ENCODE measurements at regions not wholly inside any gene's neighbourhood (a gene's known extent, or its start where the extent isn't known, plus 50 kb on each side); places are given as distances from the start of the nearest gene placed in this dataset.

DNA sequence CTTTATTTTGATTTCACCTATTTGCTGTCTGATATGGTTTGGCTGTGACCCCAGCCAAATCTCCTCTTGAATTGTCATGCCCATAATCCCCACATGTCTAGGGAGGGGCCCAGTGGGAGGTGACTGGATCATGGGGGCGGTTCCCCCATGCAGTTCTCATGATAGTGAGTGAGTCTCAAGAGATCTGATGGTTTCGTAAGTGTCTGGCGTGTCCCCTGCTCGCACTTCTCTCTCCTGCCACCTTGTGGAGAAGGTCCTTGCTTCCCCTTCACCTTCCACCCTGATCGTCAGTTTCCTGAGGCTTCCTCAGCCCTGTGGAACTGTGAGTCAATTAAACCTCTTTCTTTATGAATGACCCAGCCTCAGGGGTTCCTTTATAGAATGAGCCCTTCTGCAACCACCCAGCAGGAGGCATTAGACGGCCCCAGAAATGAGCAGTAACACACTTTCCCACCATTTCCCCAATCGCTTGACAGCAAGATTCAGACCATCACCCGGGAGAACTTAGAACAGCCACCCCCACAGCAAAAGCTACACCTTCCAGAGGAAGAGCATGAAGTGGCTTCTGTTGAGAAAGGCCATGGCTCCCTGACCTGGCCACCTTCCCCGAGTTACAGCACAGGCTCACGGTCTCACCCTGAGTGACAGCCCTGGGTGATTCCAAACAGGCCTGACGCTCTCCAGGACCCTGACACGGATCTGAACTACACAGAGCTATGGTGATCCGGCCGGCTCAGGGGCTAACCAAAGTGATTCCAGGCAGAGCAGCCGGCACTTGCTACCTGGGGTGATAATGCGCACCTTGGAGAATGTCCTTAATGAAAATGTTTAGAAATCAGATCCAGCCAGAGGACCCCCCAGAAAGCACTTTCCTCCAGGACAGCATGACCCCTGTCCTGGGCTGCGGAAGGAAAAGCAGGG lies 131.2 kb upstream of the CDH4 start:
- Histone ChIP-seq H3K9me3 (ENCODE audit: control insufficient read depth in 5 of 5, low read length in 5 of 5) (peaks cover 0 to 2% (median 0%) of the 10 kb centered on the region in 5 donors), H3K9ac (ENCODE audit: low read length in 5 of 5) (no peak overlapping the region), H3K36me3 (ENCODE audit: control insufficient read depth in 5 of 5, insufficient read depth in 5 of 5, low read length in 5 of 5) (no peaks in the 10 kb centered on the region), H3K4me3 (ENCODE audit: low read depth in 1 of 5, low read length in 5 of 5) (no peak overlapping the region), H3K27ac (ENCODE audit: low read depth, low read length) (no peak overlapping the region), H3K4me1 (ENCODE audit: control insufficient read depth in 5 of 5, insufficient read depth in 5 of 5, low read length in 5 of 5) (peaks cover 0 to 10% (median 3%) of the 10 kb centered on the region in 5 donors), H3K27me3 (ENCODE audit: control insufficient read depth in 5 of 5, insufficient read depth in 4 of 5, low read length in 5 of 5) (peaks cover 0 to 16% (median 14%) of the 10 kb centered on the region in 5 donors)

DNA sequence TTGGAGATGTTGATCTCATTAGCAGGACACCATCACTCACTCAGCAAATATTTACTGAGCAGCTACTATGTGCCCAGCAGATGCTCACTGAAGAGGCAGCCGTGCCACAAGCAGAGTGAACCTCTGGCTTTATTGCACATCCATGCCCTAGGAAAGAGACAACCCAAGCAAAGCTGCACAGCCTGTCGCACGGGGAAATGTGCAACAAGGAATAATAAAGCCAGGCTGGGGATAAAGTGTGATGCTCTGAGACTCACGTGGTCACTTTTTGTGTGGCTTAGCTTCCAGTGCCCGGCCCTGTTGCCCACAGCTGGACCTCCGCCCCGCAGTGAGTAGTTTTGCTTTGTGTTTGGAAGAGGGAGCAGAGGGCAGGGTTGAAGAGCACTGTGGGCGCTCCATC lies 130.4 kb upstream of the CDH4 start:
- H3K9ac ChIP-seq (ENCODE audit: low read length in 5 of 5) = no peak overlapping the region
- H3K4me1 ChIP-seq (ENCODE audit: control insufficient read depth in 5 of 5, insufficient read depth in 5 of 5, low read length in 5 of 5) = peaks cover 0 to 10% (median 3%) of the 10 kb centered on the region in 5 donors
- H3K27ac ChIP-seq (ENCODE audit: low read depth, low read length) = no peak overlapping the region
- H3K9me3 ChIP-seq (ENCODE audit: control insufficient read depth in 5 of 5, low read length in 5 of 5) = peaks cover 0 to 2% (median 0%) of the 10 kb centered on the region in 5 donors
- H3K36me3 ChIP-seq (ENCODE audit: control insufficient read depth in 5 of 5, insufficient read depth in 5 of 5, low read length in 5 of 5) = no peaks in the 10 kb centered on the region
- no peak overlapping the region for H3K4me3 ChIP-seq (ENCODE audit: low read depth in 1 of 5, low read length in 5 of 5)
- peaks cover 0 to 16% (median 14%) of the 10 kb centered on the region in 5 donors for H3K27me3 ChIP-seq (ENCODE audit: control insufficient read depth in 5 of 5, insufficient read depth in 4 of 5, low read length in 5 of 5)

DNA sequence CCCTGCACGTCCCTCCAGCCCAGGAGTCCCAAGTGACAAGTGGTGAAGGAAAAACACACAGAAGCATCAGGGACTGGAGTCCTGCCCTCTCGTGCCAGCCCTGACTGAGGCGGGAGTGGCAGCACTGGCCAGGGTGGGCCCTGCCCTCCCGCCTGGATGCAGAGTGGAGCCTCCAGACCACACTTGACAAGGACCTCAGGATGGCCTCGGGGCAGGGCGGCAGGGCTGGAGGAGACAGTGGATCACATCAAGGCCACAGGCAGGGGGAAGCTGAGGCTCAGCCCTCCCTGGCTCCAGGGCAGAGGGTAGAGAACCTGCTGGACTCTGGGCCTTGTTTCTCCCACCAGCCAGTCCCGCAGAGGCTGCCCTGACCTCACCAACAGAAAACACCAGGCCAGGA lies 128.8 kb upstream of the CDH4 start:
- Histone ChIP-seq H3K27me3 (ENCODE audit: control insufficient read depth in 5 of 5, insufficient read depth in 4 of 5, low read length in 5 of 5) (peaks cover 0 to 13% (median 10%) of the 10 kb centered on the region in 5 donors), H3K9me3 (ENCODE audit: control insufficient read depth in 5 of 5, low read length in 5 of 5) (peaks cover 0 to 2% (median 0%) of the 10 kb centered on the region in 5 donors), H3K27ac (ENCODE audit: low read depth, low read length) (no peak overlapping the region), H3K9ac (ENCODE audit: low read length in 5 of 5) (no peak overlapping the region), H3K4me1 (ENCODE audit: control insufficient read depth in 5 of 5, insufficient read depth in 5 of 5, low read length in 5 of 5) (peaks cover 0 to 10% (median 3%) of the 10 kb centered on the region in 5 donors), H3K4me3 (ENCODE audit: low read depth in 1 of 5, low read length in 5 of 5) (no peak overlapping the region), H3K36me3 (ENCODE audit: control insufficient read depth in 5 of 5, insufficient read depth in 5 of 5, low read length in 5 of 5) (no peaks in the 10 kb centered on the region)

DNA sequence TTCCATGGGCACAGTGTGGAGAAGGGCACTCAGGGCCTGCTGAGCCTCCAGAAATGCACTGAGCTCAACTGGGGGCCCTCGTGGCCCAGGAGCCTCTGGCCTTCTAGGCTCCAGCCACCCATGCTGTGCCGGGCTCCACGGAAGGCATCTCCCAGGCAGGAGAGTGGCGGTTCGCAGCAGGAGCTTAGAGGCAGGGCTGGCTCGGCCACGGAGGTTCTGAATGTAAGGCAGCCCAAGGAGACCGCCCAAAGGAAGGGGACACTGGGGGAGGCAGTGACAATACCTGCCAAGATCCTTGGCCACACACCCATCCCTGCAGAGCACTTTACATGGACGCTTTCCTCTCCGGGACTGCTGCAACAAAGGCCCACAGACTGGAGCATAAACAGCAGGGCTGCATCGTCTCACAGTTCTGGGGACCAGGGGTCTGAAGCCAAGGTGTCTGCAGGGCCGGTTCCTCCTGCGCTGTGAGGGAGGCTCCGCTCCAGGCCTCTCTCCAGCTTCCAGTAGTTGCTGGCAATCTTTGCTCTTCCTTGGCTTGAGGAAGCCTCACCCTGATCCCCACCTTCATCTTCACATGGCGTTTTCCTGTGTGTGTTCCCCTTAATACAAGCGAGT lies 128.2 kb upstream of the CDH4 start:
- no peak overlapping the region for H3K4me3 ChIP-seq (ENCODE audit: low read depth in 1 of 5, low read length in 5 of 5)
- H3K9me3 ChIP-seq (ENCODE audit: control insufficient read depth in 5 of 5, low read length in 5 of 5) = peaks cover 0 to 2% (median 0%) of the 10 kb centered on the region in 5 donors
- H3K27me3 ChIP-seq (ENCODE audit: control insufficient read depth in 5 of 5, insufficient read depth in 4 of 5, low read length in 5 of 5) = peaks cover 0 to 10% (median 5%) of the 10 kb centered on the region in 5 donors
- H3K4me1 ChIP-seq (ENCODE audit: control insufficient read depth in 5 of 5, insufficient read depth in 5 of 5, low read length in 5 of 5) = peaks cover 0 to 10% (median 3%) of the 10 kb centered on the region in 5 donors
- H3K9ac ChIP-seq (ENCODE audit: low read length in 5 of 5) = no peak overlapping the region
- H3K36me3 ChIP-seq (ENCODE audit: control insufficient read depth in 5 of 5, insufficient read depth in 5 of 5, low read length in 5 of 5) = no peaks in the 10 kb centered on the region
- no peak overlapping the region for H3K27ac ChIP-seq (ENCODE audit: low read depth, low read length)

DNA sequence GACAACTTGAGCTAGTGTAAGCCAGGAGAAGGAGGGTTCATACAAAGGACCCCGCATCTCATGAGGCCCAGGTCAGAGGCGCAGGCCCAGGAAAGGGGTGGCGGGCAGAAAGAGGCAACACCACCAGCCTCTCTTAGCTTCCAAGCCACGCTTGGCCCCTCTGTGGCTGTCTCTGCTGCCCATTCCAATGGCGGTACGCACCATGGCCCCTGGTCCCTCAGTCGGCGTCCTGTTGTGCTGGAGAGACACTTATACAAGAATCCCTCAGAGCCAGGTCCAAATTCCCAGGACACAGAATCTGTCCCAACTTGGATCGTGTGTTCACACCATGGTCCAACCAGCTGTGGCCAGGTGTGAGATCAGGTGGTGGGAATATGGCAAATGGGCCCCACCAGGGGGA lies 127.0 kb upstream of the CDH4 start:
- Histone ChIP-seq H3K9ac (ENCODE audit: low read length in 5 of 5) (no peak overlapping the region), H3K9me3 (ENCODE audit: control insufficient read depth in 5 of 5, low read length in 5 of 5) (peaks cover 0 to 2% (median 0%) of the 10 kb centered on the region in 5 donors), H3K4me1 (ENCODE audit: control insufficient read depth in 5 of 5, insufficient read depth in 5 of 5, low read length in 5 of 5) (peaks cover 0 to 10% (median 3%) of the 10 kb centered on the region in 5 donors), H3K27me3 (ENCODE audit: control insufficient read depth in 5 of 5, insufficient read depth in 4 of 5, low read length in 5 of 5) (peaks cover 4 to 11% (median 8%) of the 10 kb centered on the region in 5 donors), H3K36me3 (ENCODE audit: control insufficient read depth in 5 of 5, insufficient read depth in 5 of 5, low read length in 5 of 5) (no peaks in the 10 kb centered on the region), H3K4me3 (ENCODE audit: low read depth in 1 of 5, low read length in 5 of 5) (no peak overlapping the region), H3K27ac (ENCODE audit: low read depth, low read length) (no peak overlapping the region)

DNA sequence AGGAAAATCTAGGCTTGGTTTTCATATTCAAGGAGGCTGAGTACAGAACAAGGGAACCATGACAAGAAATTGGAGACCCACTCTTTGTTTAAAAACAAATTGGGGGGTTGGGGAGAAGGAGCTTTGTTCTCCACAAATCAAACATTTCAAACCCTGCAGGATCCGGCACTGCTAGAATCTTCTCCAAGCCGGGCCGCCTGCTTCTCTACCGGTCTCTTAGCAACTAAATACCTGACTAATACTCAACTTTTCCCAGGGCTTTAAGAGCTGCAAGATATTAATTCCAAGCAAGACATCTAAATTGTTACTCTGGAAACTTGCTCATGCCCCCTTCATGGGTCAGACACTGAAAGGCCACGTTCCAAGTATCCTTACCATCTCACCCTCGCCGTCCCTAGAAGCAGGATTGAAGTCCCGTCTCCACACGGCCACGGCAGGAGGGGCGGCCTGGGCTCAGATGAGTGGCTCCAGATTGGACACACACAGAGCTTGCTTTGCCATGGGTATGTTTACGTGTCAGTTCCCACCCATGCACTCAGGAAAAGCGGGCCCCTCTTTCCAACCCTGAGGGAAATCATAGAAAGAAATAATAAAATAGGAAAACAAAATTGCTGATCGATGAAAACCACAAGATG lies 126.4 kb upstream of the CDH4 start:
- Histone ChIP-seq H3K4me1 (ENCODE audit: control insufficient read depth in 5 of 5, insufficient read depth in 5 of 5, low read length in 5 of 5) (peaks cover 0 to 4% (median 0%) of the 10 kb centered on the region in 5 donors), H3K27ac (ENCODE audit: low read depth, low read length) (no peak overlapping the region), H3K4me3 (ENCODE audit: low read depth in 1 of 5, low read length in 5 of 5) (no peak overlapping the region), H3K27me3 (ENCODE audit: control insufficient read depth in 5 of 5, insufficient read depth in 4 of 5, low read length in 5 of 5) (peaks cover 3 to 14% (median 8%) of the 10 kb centered on the region in 5 donors), H3K9ac (ENCODE audit: low read length in 5 of 5) (no peak overlapping the region), H3K9me3 (ENCODE audit: control insufficient read depth in 5 of 5, low read length in 5 of 5) (peaks cover 0 to 2% (median 0%) of the 10 kb centered on the region in 5 donors), H3K36me3 (ENCODE audit: control insufficient read depth in 5 of 5, insufficient read depth in 5 of 5, low read length in 5 of 5) (no peaks in the 10 kb centered on the region)

DNA sequence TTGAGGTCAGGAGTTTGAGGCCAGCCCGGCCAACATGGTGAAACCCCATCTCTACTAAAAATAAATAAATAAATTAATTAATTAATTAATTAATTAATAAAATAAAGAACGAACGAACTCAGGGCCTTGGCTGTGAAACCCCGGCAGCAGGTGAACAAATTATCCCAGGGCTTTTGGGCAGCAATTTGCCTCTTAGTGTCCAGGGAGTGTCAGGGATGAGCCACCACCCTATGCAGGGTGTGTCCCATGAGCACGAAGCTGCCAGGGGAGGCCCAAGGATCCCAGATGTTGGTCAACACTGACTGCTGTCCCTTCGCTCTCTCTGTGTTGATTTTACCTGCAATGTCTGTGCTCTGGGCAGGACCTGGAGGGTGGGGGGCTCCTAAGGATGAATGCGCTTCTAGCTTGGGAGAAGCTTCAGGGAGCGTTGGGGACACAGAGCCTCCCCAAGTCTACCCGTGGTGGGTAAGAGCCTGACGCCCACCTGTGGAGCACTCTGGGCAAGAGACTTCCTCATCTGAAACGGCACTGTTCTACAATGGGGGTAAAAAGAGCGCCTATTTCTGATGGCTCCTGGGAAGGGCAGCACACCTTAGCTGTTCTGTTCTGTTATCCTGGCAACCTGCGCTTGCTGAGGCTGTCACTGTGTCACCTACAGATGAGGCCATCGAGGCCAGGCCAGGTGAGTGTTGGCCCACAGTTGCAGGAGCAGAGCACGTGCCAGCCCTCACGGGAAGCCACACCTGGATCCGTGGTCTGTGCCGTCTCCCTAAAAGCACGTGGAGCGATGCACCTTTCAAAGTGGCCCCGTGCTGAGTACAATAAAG lies 125.5 kb upstream of the CDH4 start:
- no peak overlapping the region for H3K4me3 ChIP-seq (ENCODE audit: low read depth in 1 of 5, low read length in 5 of 5)
- peaks cover 0 to 2% (median 0%) of the 10 kb centered on the region in 5 donors for H3K9me3 ChIP-seq (ENCODE audit: control insufficient read depth in 5 of 5, low read length in 5 of 5)
- H3K4me1 ChIP-seq (ENCODE audit: control insufficient read depth in 5 of 5, insufficient read depth in 5 of 5, low read length in 5 of 5) = no peaks in the 10 kb centered on the region
- no peak overlapping the region for H3K9ac ChIP-seq (ENCODE audit: low read length in 5 of 5)
- H3K27me3 ChIP-seq (ENCODE audit: control insufficient read depth in 5 of 5, insufficient read depth in 4 of 5, low read length in 5 of 5) = peaks cover 4 to 15% (median 11%) of the 10 kb centered on the region in 5 donors
- no peaks in the 10 kb centered on the region for H3K36me3 ChIP-seq (ENCODE audit: control insufficient read depth in 5 of 5, insufficient read depth in 5 of 5, low read length in 5 of 5)
- H3K27ac ChIP-seq (ENCODE audit: low read depth, low read length) = no peak overlapping the region

DNA sequence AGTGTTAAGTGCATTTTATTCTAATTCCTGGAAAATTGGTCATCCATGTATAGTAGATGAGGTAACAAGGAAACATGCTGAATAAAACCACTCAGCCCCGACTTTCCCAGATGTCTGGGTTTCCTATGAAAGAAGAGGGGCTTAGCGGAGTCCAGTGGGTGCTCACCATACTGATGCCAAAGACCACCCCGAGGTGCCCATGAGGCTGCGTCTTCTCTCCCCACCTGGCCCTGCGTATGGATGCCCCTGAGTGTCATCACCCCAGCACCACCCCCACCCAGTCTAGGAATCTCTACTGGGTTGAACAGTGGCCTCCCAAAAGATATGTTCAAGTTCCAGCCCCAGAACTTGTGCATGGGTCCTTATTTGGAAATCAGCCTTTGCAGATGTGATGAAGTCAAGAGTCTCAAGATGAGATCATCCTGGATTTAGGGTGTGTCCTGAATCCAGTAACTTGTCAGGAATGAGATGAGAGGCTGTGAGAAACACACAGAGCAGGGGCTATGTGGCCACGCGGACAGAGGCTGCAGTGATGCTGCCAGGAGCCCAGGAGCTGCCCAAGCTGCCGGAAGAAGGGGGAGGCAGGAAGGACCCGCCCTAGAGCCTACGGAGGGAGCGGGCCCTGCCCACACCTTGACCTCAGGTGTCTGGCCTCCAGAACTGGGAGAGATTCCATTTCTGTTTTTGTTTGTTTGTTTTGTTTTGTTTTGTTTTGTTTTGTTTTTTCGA lies 124.6 kb upstream of the CDH4 start:
- Histone ChIP-seq H3K9me3 (ENCODE audit: control insufficient read depth in 5 of 5, low read length in 5 of 5) (peaks cover 0 to 2% (median 0%) of the 10 kb centered on the region in 5 donors), H3K4me3 (ENCODE audit: low read depth in 1 of 5, low read length in 5 of 5) (no peak overlapping the region), H3K27me3 (ENCODE audit: control insufficient read depth in 5 of 5, insufficient read depth in 4 of 5, low read length in 5 of 5) (peaks cover 4 to 15% (median 11%) of the 10 kb centered on the region in 5 donors), H3K9ac (ENCODE audit: low read length in 5 of 5) (no peak overlapping the region), H3K4me1 (ENCODE audit: control insufficient read depth in 5 of 5, insufficient read depth in 5 of 5, low read length in 5 of 5) (no peaks in the 10 kb centered on the region), H3K36me3 (ENCODE audit: control insufficient read depth in 5 of 5, insufficient read depth in 5 of 5, low read length in 5 of 5) (no peaks in the 10 kb centered on the region), H3K27ac (ENCODE audit: low read depth, low read length) (no peak overlapping the region)
